ENCODE measurements at regions not wholly inside any gene's neighbourhood (a gene's known extent, or its start where the extent isn't known, plus 50 kb on each side); places are given as distances from the start of the nearest gene placed in this dataset.

- H3K27me3 ChIP-seq (ENCODE audit: insufficient read depth, low read length): no peaks in the 10 kb centered on the region
Measured at GRCh38 chr13:99034333-99035085, 56.6 kb upstream of the DOCK9 start.

More at GRCh38 chr13:99034333-99035085, 56.6 kb upstream of the DOCK9 start:
- no peak for DNase-seq (ENCODE audit: low read depth, low spot score)
- CTCF ChIA-PET: interaction anchor here (0.7 to 1.5 kb wide), 4 partner anchors 12 to 195 kb away, joined by 3 to 6 read pairs (median 3); no protein-coding TSS in a partner anchor
- H3K4me1 ChIP-seq (ENCODE audit: control insufficient read depth in 1 of 2, insufficient read depth in 2 of 2, low read length in 2 of 2): peaks cover 3 to 22% of the 10 kb centered on the region in 2 experiments
- H3K9me3 ChIP-seq (ENCODE audit: control insufficient read depth in 1 of 2, insufficient read depth in 1 of 2, low read depth in 1 of 2, low read length in 2 of 2): 0 out of 4 replicates have a peak, but pooled peaks cover 0 to 2% of the 10 kb centered on the region in 2 experiments
- no peak for ATAC-seq
- H3K9me2 ChIP-seq (ENCODE audit: insufficient read depth): no peaks in the 10 kb centered on the region
- no peaks in the 10 kb centered on the region for H4K20me1 ChIP-seq (ENCODE audit: insufficient read depth)
- no TSS peak for BruUV-seq (replicated peaks)
- RAD21 ChIA-PET (ENCODE audit: low non-redundant PET in 1 of 2, low total read pairs in 2 of 2, uncharacterized antibody in 2 of 2, unreplicated experiment in 2 of 2): interaction anchor here in 1 of 2 experiments (0.6 to 0.7 kb wide), 2 partner anchors 137 to 191 kb away, joined by 3 read pairs; no protein-coding TSS in a partner anchor
- H3K9ac ChIP-seq (ENCODE audit: low read length): no peak overlapping the region
- 0 out of 2 replicates have a peak, but pooled peaks cover 5% of the 10 kb centered on the region for H3K79me2 ChIP-seq (ENCODE audit: insufficient read depth, low read length)
- no peak overlapping the region for H3K4me2 ChIP-seq (ENCODE audit: low read length)
- TF ChIP-seq EGR1 (IDR thresholded peaks at IDR 0.05; ENCODE audit: low read depth) (no peak), FOSL1 (IDR thresholded peaks at IDR 0.05; ENCODE audit: low read depth) (no peak), RAD21 (IDR thresholded peaks at IDR 0.05; ENCODE audit: low read depth) (no peak), ELF1 (IDR thresholded peaks at IDR 0.05; ENCODE audit: borderline replicate concordance, low read depth) (no peak), ZBTB33 (IDR thresholded peaks at IDR 0.05; ENCODE audit: extremely low read depth, insufficient replicate concordance, low read length) (no peak), ATF3 (IDR thresholded peaks at IDR 0.05) (no peak)
- no peaks in the 10 kb centered on the region for H3K36me3 ChIP-seq (ENCODE audit: control insufficient read depth in 1 of 2, insufficient read depth in 2 of 2, low read length in 2 of 2)
- no peak overlapping the region for H2AFZ ChIP-seq (ENCODE audit: low read depth, low read length, poor library complexity, severe bottlenecking)
- intact Hi-C loops (cut with micrococcal nuclease): no loop called here
- no peak overlapping the region for H3K27ac ChIP-seq (ENCODE audit: low read depth, low read length)
- no peak overlapping the region for H3K4me3 ChIP-seq (replicated peaks in 1 of 2; ENCODE audit: low read depth in 1 of 2, low read length in 2 of 2)
- POLR2A ChIA-PET: no interaction called here

All from HCT116 (cell line).